ENCODE measurements at regions not wholly inside any gene's neighbourhood (a gene's known extent, or its start where the extent isn't known, plus 50 kb on each side); places are given as distances from the start of the nearest gene placed in this dataset.

GRCh38 chr18:47501946-47502345, 250.5 kb upstream of the SKOR2 start:
- TF ChIP-seq CTCF (IDR thresholded peaks at IDR 0.05; ENCODE audit: low read depth, low read length, poor library complexity, severe bottlenecking) (no peak), EZH2phosphoT487 (IDR thresholded peaks at IDR 0.05; ENCODE audit: borderline replicate concordance, low read length) (no peak)

All from DOHH2 (cell line).